Breast epithelium (tissue), 4 donors: ENCODE measurements at regions not wholly inside any gene's neighbourhood (a gene's known extent, or its start where the extent isn't known, plus 50 kb on each side); places are given as distances from the start of the nearest gene placed in this dataset.
A peak's percentile ranks its signal among the peaks of the same experiment; 100 is the strongest.

ENCODE experiments used
- DNase-seq, 2 donors: peaks; one replicate each; pipeline ENCODE4 v3.0.0-alpha.2; 2019; ENCODE audit warnings: low spot score in 2 of 2
- H3K27ac ChIP-seq, 2 donors: fragments of 200-600 bp; sonication (generic) in 1 of 2; one replicate each; pipeline ENCODE4 v1.5.1; 2016 to 2019; ENCODE audit warnings: mild to moderate bottlenecking in 1 of 2
- H3K27me3 ChIP-seq, 2 donors: fragments of 200-600 bp; sonication (generic) in 1 of 2; one replicate each; pipeline versions ENCODE4 v1.5.1 to v1.6.0; 2017 to 2019; ENCODE audit warnings: control low read depth in 1 of 2, mild to moderate bottlenecking in 1 of 2
- H3K36me3 ChIP-seq: fragments of 200-600 bp; one replicate; pipeline ENCODE4 v1.5.1; 2019
- H3K4me1 ChIP-seq, 2 donors: fragments of 200-600 bp; sonication (generic); one replicate each; pipeline ENCODE4 v1.5.1; 2016 to 2019; ENCODE audit warnings: control low read depth in 1 of 2
- H3K4me3 ChIP-seq, 3 donors: fragments of 200-600 bp; sonication (generic); 1 replicate in 2 of 3; 2 replicates in 1 of 3; pipeline ENCODE4 v1.5.1; 2016 to 2019; ENCODE audit warnings: mild to moderate bottlenecking in 3 of 3, moderate library complexity in 2 of 3
- H3K9me3 ChIP-seq, 2 donors: fragments of 200-600 bp; sonication (generic) in 1 of 2; one replicate each; pipeline ENCODE4 v1.5.1; 2016 to 2019; ENCODE audit warnings: control low read depth in 1 of 2
- POLR2A ChIP-seq: fragments of 450-650 bp; IDR thresholded peaks from one replicate; pipeline ENCODE4 v1.6.1; 2016; ENCODE audit warnings: antibody characterized with exemption, mild to moderate bottlenecking, moderate library complexity
- POLR2AphosphoS5 ChIP-seq, 3 donors: sonication (generic); formaldehyde crosslinking; IDR thresholded peaks; one replicate each; pipeline ENCODE4 v1.6.1; 2017; ENCODE audit warnings: antibody characterized with exemption in 3 of 3
- intact Hi-C: fragments of 100-400 bp; cut with DNase I; formaldehyde crosslinking; loops from one replicate; pipeline ENCODE4 v1.15.1; 2023; ENCODE audit warnings: low total_unique reads
- TF ChIP-seq, protein P1 (sequence below), 3 donors: fragments of 450-650 bp; IDR thresholded peaks; one replicate each; pipeline ENCODE4 v1.5.1; 2016 to 2017; ENCODE audit warnings: antibody characterized with exemption in 3 of 3, mild to moderate bottlenecking in 3 of 3, moderate library complexity in 3 of 3

GRCh38 chr12:107903341-107904061 is 129.0 kb downstream of the ASCL4 start:
- H3K27me3 ChIP-seq = peaks cover 0 to 10% of the 10 kb centered on the region in 2 donors
- H3K9me3 ChIP-seq = no peaks in the 10 kb centered on the region
- peak overlapping the region; percentile 17 to 73 (median 50) for H3K4me3 ChIP-seq
- H3K4me1 ChIP-seq = no peaks in the 10 kb centered on the region
- intact Hi-C loops = no loop called here
- peak overlapping the region; percentile 17 to 20 for H3K27ac ChIP-seq
- H3K36me3 ChIP-seq = no peaks in the 10 kb centered on the region
- DNase-seq = peak; percentile 31 to 86
- TF ChIP-seq POLR2AphosphoS5 (IDR thresholded peaks at IDR 0.05) (no peak), POLR2A (no peak)
- TF ChIP-seq, protein P1, sequence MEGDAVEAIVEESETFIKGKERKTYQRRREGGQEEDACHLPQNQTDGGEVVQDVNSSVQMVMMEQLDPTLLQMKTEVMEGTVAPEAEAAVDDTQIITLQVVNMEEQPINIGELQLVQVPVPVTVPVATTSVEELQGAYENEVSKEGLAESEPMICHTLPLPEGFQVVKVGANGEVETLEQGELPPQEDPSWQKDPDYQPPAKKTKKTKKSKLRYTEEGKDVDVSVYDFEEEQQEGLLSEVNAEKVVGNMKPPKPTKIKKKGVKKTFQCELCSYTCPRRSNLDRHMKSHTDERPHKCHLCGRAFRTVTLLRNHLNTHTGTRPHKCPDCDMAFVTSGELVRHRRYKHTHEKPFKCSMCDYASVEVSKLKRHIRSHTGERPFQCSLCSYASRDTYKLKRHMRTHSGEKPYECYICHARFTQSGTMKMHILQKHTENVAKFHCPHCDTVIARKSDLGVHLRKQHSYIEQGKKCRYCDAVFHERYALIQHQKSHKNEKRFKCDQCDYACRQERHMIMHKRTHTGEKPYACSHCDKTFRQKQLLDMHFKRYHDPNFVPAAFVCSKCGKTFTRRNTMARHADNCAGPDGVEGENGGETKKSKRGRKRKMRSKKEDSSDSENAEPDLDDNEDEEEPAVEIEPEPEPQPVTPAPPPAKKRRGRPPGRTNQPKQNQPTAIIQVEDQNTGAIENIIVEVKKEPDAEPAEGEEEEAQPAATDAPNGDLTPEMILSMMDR (IDR thresholded peaks at IDR 0.05) = no peak

DNA sequence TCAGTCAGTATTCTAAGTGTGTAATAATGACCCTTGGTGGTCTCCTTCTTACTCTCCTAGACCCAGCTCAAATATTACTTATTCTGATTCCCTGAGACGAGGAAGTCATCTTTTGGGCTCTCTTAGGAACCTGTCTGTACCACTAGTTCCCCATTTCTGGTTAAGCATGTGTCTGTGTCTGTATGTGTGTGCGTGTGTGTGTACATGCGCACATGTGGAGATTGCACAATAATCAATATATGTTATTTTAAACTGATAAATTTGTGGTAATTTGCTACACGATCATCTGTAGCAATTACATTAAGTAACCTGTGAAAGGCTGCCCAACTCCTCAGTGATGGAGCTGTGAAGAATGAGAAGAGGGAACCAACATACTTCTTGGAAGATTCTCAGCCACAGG is 132.2 kb downstream of the ASCL4 start:
- no peak for DNase-seq
- Histone ChIP-seq H3K9me3 (no peaks in the 10 kb centered on the region), H3K4me1 (no peaks in the 10 kb centered on the region), H3K36me3 (no peaks in the 10 kb centered on the region), H3K27me3 (peaks cover 0 to 36% of the 10 kb centered on the region in 2 donors), H3K4me3 (no peak overlapping the region), H3K27ac (no peak overlapping the region)
- intact Hi-C loops = no loop called here
- TF ChIP-seq POLR2AphosphoS5 (IDR thresholded peaks at IDR 0.05) = no peak
- no peak for TF ChIP-seq POLR2A
- TF ChIP-seq, protein P1 (IDR thresholded peaks at IDR 0.05) = no peak

GRCh38 chr12:107912421-107913004 is 138.0 kb downstream of the ASCL4 start:
- TF ChIP-seq, protein P1 (IDR thresholded peaks at IDR 0.05) = peak in 2 of 3 donors; percentile 8 to 52
- no peak for TF ChIP-seq POLR2A
- peak; percentile 65 to 74 for DNase-seq
- Histone ChIP-seq H3K4me3 (peak overlapping the region in 1 of 3 donors; percentile 47), H3K27ac (no peak overlapping the region), H3K36me3 (no peaks in the 10 kb centered on the region), H3K27me3 (peaks cover 2 to 33% of the 10 kb centered on the region in 2 donors), H3K4me1 (no peaks in the 10 kb centered on the region), H3K9me3 (no peaks in the 10 kb centered on the region)
- intact Hi-C loops = no loop called here

DNA sequence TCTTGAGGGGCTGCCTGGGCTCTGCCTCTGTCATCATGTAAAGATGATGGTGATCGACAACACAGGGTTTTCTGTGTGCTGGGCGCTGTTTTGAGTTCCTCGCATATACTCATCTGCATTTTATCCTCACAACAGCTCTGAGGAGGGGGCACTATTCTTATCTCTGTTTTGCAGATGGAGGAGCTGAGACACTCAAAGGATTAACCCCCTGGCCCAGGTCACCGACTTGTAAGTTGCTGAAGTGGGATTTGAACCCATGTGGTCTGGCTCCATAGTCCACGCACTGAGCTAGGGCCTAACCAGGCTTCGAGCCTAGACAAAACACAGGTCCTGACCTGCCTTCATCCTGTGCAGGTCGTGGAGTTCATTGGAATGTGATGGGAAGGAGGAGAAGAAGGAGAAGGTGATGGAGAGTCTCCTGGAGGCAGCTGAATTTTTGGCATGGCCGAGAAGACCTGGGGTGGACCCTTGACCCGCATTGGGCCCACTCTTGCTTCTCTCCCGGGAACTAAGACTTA is 140.0 kb downstream of the ASCL4 start:
- no peaks in the 10 kb centered on the region for H3K36me3 ChIP-seq
- TF ChIP-seq, protein P1 (IDR thresholded peaks at IDR 0.05) = no peak
- no peak for TF ChIP-seq POLR2A
- no peak for TF ChIP-seq POLR2AphosphoS5 (IDR thresholded peaks at IDR 0.05)
- H3K27ac ChIP-seq = no peak overlapping the region
- no peak for DNase-seq
- no peaks in the 10 kb centered on the region for H3K4me1 ChIP-seq
- intact Hi-C loops = no loop called here
- H3K9me3 ChIP-seq = no peaks in the 10 kb centered on the region
- H3K4me3 ChIP-seq = no peak overlapping the region
- peaks cover 2 to 30% of the 10 kb centered on the region in 2 donors for H3K27me3 ChIP-seq
